SKM-1 treated with dmso at 0.1 percent for 144 hours (cell line): ENCODE measurements at regions not wholly inside any gene's neighbourhood (a gene's known extent, or its start where the extent isn't known, plus 50 kb on each side); places are given as distances from the start of the nearest gene placed in this dataset.
A peak's percentile ranks its signal among the peaks of the same experiment; 100 is the strongest.

Source experiments
- DNase-seq: peaks from one replicate; lab custom pipeline; 2025; ENCODE audit not compliant: unreplicated experiment; lab: John Stamatoyannopoulos, UW

- DNase-seq = peak; percentile 31
Observed at GRCh38 chr13:24074678-24075077, 85.8 kb upstream of the SPATA13 start.

GRCh38 chr13:24075137-24075975 lies 85.2 kb upstream of the SPATA13 start:
- DNase-seq = no peak

- no peak for DNase-seq
Observed at GRCh38 chr13:24076109-24076508, 84.4 kb upstream of the SPATA13 start.

- DNase-seq = no peak
Observed at GRCh38 chr13:24076636-24077035, 83.9 kb upstream of the SPATA13 start.

- no peak for DNase-seq
Observed at GRCh38 chr13:24080134-24080533, 80.4 kb upstream of the SPATA13 start.

GRCh38 chr13:24081387-24081786 lies 79.1 kb upstream of the SPATA13 start:
- no peak for DNase-seq

GRCh38 chr13:24083141-24083540 lies 77.4 kb upstream of the SPATA13 start:
- DNase-seq = no peak

GRCh38 chr13:24083722-24084421 lies 76.6 kb upstream of the SPATA13 start:
- no peak for DNase-seq

GRCh38 chr13:24085662-24086061 lies 74.9 kb upstream of the SPATA13 start:
- DNase-seq = no peak

- DNase-seq = no peak
Observed at GRCh38 chr13:24086642-24087041, 73.9 kb upstream of the SPATA13 start.

- no peak for DNase-seq
Observed at GRCh38 chr13:24087605-24088225, 72.8 kb upstream of the SPATA13 start.

- DNase-seq = no peak
Observed at GRCh38 chr13:24090049-24090448, 70.5 kb upstream of the SPATA13 start.

- no peak for DNase-seq
Observed at GRCh38 chr13:24091080-24091479, 69.4 kb upstream of the SPATA13 start.

- DNase-seq = no peak
Observed at GRCh38 chr13:24092108-24092507, 68.4 kb upstream of the SPATA13 start.

GRCh38 chr13:24093047-24093446 lies 67.5 kb upstream of the SPATA13 start:
- no peak for DNase-seq

GRCh38 chr13:24096659-24097058 lies 63.9 kb upstream of the SPATA13 start:
- DNase-seq = no peak

GRCh38 chr13:24097064-24097463 lies 63.5 kb upstream of the SPATA13 start:
- DNase-seq = peak; percentile 43

GRCh38 chr13:24097667-24098066 lies 62.9 kb upstream of the SPATA13 start:
- DNase-seq = peak; percentile 3

- DNase-seq = no peak
Observed at GRCh38 chr13:24099490-24099889, 61.0 kb upstream of the SPATA13 start.

- no peak for DNase-seq
Observed at GRCh38 chr13:24100188-24100587, 60.3 kb upstream of the SPATA13 start.

GRCh38 chr13:24103782-24104372 lies 56.6 kb upstream of the SPATA13 start:
- no peak for DNase-seq

GRCh38 chr13:24104723-24105122 lies 55.8 kb upstream of the SPATA13 start:
- no peak for DNase-seq
